Neural progenitor cell (in vitro differentiated cells): ENCODE measurements at regions not wholly inside any gene's neighbourhood (a gene's known extent, or its start where the extent isn't known, plus 50 kb on each side); places are given as distances from the start of the nearest gene placed in this dataset.

Source experiments
- CTCF ChIP-seq: fragments of 200-600 bp; sonication (generic); IDR thresholded peaks from 2 replicates; pipeline ENCODE4 v1.5.1; 2017; ENCODE audit warnings: antibody characterized with exemption, mild to moderate bottlenecking
- EZH2 ChIP-seq: fragments of 200-600 bp; sonication (generic); IDR thresholded peaks from 2 replicates; pipeline ENCODE4 v1.6.1; 2017; ENCODE audit warnings: antibody characterized with exemption, mild to moderate bottlenecking, moderate library complexity
- EZH2phosphoT487 ChIP-seq: fragments of 200-600 bp; sonication (generic); IDR thresholded peaks from 2 replicates; pipeline ENCODE4 v1.6.1; 2017; ENCODE audit warnings: antibody characterized with exemption

GRCh38 chr7:85622059-85622458 is 435.2 kb upstream of the SEMA3D start:
- TF ChIP-seq CTCF = no peak
- no peak for TF ChIP-seq EZH2phosphoT487
- no peak for TF ChIP-seq EZH2
